ENCODE measurements at regions not wholly inside any gene's neighbourhood (a gene's known extent, or its start where the extent isn't known, plus 50 kb on each side); places are given as distances from the start of the nearest gene placed in this dataset.

- no peak for DNase-seq
Observed at GRCh38 chr10:107732045-107732444, 567.5 kb upstream of the SORCS1 start.

GRCh38 chr10:107728807-107729206 is 564.3 kb upstream of the SORCS1 start:
- no peak for DNase-seq

GRCh38 chr10:107727767-107728317 is 563.3 kb upstream of the SORCS1 start:
- no peak for DNase-seq

- DNase-seq, result no peak
Observed at GRCh38 chr10:107718864-107719263, 554.4 kb upstream of the SORCS1 start.

DNA sequence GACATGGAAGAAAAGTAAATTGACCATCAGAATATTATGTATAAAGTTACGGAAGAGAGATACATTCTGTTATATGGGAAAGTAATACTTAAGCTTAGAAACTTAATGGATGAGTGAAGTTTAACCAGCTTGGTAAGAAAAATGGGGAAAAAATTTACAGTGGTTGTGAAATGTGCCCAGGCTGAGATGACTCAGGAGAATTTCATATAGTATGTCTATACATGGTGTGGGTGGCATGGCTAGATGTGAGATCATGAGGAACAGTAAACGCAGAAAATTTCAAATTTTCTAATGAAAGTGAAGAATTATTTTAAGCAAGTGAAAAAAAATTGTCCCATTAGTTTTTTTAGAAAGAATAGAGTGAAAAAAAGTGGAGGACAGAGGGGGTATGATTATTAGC is 552.5 kb upstream of the SORCS1 start:
- no peak for DNase-seq

DNA sequence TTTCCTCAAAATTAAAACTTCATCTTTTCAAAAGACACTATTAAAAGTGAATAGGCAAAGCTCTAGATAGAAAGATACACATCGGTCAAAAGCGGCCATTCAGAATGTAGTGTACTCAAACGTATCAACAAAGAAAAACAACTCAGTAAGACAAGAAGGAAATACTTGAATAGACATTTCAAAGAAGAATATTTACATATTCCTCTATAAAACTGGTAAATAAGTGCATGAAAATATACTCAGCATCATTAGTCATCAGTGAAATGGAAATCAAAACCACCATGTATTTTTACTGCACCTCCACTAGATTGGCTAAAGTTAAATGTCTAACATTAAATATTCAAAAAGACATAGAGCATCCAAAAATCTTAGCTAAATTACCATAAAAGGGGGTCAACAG is 551.1 kb upstream of the SORCS1 start:
- no peak for DNase-seq

GRCh38 chr10:107708981-107709380 is 544.5 kb upstream of the SORCS1 start:
- DNase-seq, result no peak

DNA sequence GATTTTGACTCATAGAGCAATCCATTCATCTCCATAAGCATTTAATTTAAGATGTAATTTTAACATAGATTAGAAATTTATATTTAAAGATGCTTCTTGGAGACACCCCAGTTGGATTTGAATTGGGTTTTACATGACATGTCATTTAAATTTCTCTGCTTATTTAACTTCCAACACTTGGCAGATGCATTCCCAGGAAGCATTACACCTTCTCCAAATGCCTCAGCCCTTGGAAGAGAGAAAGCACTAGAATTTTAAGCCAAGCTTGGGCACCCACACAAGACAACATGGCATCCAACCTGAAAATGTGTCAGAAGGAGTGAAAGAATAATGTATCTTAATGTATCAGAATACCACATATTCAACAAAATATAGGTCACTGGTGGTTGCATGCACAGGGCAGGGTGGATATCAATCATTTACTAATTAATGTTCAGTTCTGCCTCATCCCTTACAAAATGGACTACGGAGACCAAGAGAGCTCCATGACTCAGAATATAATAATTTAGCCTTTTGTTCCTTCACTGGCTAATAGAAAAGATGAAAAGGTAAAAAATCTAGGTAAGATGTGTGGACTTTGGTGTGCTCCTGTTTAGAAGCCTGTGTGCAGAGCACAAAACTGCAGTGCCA is 541.7 kb upstream of the SORCS1 start:
- no peak for DNase-seq

DNA sequence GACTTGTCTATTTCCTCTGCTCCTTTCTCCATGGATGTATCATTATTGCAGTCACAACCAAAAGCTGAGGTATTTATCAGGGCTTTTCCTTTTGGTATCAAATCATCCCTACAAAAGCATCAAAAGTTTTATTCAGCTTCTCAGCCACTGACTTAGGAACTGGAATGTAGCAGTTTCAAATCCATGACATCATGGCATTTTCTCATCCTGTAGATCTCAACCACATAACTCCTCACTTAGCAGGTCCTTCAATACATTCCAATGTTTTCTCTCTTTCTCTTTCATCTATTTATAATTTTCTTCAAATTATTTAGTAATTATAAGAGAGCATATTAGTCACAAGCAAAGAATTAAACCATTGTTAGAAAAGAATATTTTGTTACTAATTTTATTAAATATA is 537.4 kb upstream of the SORCS1 start:
- DNase-seq, result no peak

DNA sequence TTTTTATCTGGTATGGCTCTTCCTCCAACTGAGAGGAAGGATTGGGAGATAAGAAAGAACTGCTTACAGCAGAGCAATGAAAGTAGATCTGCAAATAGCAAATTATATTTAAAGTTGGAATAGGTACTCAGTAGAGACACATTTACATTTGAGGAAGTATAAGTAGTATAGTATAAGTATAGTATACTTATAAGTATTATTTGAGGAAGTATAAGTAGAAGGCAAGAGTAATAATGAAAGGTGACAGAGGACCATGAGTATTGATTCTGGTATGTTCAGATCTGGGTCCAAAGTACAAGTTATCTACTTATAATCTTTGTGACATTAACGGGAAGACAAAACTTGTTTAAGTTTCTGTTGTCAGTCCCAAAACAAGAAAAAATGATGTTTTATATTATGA is 527.6 kb upstream of the SORCS1 start:
- no peak for DNase-seq

- DNase-seq, result no peak
Observed at GRCh38 chr10:107689323-107689722, 524.8 kb upstream of the SORCS1 start.

DNA sequence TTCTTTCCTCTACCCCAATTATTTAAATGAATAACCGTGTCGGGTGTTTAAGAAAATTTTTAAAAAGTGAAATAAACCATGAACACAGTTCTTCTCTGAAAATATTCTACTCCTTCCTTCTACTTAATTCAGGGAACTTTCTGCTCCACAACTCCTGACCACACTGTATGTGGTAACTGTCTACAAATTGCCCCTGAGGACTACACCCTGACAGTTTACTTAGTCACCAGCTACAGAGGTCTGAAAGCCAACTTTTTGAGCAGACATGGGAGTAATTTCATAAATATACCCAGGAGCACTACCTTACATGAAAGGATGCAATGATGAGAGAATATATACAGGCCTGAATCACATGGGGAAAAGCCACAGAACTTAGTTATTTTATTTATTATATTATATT is 523.2 kb upstream of the SORCS1 start:
- no peak for DNase-seq

GRCh38 chr10:107686095-107686494 is 521.6 kb upstream of the SORCS1 start:
- DNase-seq, result no peak

DNA sequence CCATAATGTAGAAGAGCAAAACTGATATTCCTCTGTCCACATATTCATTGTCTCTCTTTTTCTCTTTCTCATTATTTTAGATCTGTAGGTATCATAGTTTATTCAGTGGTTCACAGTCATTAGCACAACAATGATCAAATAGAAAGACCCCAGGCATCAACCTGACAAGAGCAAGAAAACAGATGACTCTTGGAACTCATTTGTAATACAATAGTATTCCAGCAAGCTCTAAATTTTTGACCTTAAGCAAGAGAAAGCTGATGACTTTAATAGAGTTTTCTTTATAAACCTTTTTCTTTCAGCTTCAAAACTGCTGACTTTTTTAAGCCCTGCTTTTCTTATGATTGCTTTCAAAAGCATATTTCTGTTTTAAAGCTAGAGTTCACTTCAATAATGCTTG is 507.5 kb upstream of the SORCS1 start:
- no peak for DNase-seq

GRCh38 chr10:107666214-107666613 is 501.7 kb upstream of the SORCS1 start:
- no peak for DNase-seq

GRCh38 chr10:107665459-107665858 is 501.0 kb upstream of the SORCS1 start:
- DNase-seq, result no peak

GRCh38 chr10:107657851-107658250 is 493.3 kb upstream of the SORCS1 start:
- no peak for DNase-seq

DNA sequence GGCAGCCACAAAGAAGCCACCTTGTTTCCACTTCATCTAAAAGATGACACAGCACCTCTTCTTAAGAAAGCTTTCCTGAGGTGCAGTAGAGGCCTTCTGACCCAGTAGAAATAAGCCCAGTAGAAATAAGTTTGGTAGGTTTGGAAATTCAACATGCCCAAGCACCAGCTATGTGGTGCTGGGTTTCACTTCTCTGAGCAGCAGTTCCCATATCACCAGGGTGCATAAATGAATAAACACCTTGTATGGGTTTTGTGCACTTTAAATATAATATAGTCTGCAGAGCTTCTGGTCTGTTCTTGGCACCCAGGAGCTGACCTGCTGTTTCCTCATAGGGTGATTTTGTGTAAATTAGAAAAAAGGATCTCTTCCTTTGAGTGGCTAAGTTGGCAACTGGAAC is 492.4 kb upstream of the SORCS1 start:
- no peak for DNase-seq

GRCh38 chr10:107653832-107654287 is 489.4 kb upstream of the SORCS1 start:
- DNase-seq, result no peak

DNA sequence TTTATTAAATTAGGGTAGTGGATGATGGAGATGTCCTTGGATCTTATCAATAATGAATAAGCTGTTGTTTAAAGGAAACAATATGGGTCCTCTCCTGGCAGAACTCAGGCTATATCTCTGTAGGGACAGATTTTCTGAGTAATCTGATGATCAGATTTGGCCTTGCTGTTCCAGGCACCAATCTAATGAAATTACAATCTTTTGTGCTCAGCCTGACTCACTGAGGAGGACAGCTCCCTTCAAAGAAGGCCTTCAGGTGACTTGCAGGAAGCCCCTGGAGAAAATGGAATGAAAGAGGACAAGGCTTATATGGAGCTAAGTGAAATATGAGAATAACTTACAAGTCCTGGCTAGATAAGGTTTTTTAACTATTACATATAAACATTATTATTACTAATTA is 486.4 kb upstream of the SORCS1 start:
- no peak for DNase-seq

- DNase-seq, result no peak
Observed at GRCh38 chr10:107649249-107649648, 484.7 kb upstream of the SORCS1 start.

- no peak for DNase-seq
Observed at GRCh38 chr10:107647462-107647861, 483.0 kb upstream of the SORCS1 start.

DNA sequence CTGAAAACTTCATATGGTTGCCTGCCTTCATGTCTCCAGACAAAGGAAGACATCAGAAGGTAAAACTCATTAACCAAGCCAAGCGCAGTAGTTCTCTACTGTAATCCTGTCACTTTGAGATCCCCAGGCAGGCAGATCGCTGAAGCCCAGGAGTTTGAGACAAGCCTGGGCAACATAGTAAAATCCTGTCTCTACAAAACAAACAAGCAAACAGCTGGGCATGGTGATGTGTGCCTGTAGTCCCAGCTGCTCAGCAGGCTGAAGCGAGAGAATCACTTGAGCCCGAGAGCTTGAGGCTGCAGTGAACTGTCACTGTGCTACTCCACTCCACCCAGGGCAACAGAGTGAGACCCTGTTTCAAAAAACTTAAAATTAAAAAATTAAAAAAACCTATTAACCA is 467.4 kb upstream of the SORCS1 start:
- DNase-seq, result no peak

DNA sequence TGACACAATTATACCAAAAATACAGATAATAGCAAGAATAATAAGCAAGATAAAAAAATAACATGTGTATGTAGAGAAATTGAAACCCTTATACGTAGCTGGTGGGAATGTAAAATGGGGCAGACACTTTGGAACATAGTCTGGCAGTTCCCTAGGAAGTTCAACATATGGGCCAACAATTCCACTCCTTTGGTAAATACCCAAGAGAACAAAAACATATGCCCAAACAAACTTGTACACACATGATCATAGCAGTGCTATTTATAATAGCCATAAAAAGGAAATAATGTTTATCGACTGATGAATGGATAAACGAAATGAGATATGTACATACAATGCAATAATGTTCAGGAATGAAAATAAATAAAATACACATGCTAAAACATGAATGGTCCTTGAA is 462.4 kb upstream of the SORCS1 start:
- DNase-seq, result no peak

GRCh38 chr10:107623292-107623691 is 458.8 kb upstream of the SORCS1 start:
- DNase-seq, result no peak
